ENCODE measurements at regions not wholly inside any gene's neighbourhood (a gene's known extent, or its start where the extent isn't known, plus 50 kb on each side); places are given as distances from the start of the nearest gene placed in this dataset.

DNA sequence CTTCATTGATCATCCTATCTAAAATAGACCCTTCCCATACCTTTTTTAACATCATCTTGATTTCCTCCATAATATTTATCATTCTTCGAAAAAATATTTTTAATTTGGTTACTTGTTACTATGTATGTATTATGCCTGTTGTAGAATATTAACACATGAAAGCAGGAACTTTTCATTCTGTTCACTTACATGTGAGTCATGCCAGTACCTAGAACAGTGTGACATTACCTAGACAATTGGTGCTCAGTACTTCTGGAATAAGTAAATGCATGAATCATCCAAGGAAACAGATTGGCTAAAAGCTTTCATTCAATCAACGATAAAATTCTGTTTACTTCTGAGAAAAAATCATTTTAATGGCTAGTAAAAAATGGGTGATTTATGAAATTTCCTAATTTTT, 76.4 kb downstream of the CXXC4 start:
- no peak for DNase-seq

DNA sequence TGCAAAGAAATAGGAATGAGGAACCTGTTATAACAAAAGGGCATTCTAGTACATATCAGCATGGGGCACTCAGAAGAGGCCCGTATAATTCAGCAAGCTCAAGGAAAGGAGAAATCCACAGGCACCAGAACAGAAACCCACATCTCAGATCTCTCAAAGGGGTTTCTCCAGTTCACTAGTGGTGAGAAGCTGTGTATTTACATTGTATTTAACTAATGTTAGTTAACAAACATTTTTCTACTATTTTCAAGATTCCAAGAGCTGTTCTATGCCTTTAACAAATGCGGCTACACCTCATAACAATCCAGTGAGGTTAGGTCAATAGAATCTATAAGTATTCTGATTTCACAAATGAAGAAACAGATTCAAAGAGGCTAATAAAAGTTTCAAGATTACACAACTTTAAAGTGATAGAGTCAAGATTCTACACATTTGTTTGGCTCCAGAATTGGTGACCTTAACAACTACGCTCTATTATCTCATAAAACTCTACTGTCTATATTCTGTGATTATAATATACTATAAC, 77.3 kb downstream of the CXXC4 start:
- DNase-seq: no peak

DNA sequence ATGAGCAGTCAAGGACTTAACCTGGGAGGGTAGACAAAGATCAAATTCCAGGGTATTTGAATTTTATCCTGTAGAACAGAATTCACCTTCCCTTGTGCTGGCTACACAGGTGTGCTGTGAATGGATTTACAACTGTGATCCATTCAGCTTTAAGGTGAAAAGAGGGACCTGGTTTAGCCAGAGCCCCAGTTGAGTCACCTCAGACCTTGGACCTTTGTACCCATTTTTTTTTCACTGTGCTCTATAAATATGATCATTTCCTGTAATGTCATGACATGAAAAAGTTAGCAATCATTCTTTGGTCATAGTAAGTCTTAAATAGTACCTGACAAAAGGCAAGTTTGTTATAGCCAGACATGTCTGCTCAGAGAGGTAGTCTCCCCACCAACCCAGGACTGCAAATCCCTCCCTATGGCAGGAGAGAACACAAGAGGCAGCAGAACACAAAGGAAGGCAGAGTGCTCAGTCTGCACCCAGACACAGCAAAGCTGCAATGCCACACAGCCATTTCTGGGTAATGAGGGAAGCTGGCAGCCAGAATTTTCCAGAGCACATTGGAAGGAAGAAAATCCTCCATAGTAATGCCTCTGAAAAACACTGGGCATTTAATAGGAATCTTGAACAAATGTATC, 77.9 kb downstream of the CXXC4 start:
- DNase-seq: no peak

DNA sequence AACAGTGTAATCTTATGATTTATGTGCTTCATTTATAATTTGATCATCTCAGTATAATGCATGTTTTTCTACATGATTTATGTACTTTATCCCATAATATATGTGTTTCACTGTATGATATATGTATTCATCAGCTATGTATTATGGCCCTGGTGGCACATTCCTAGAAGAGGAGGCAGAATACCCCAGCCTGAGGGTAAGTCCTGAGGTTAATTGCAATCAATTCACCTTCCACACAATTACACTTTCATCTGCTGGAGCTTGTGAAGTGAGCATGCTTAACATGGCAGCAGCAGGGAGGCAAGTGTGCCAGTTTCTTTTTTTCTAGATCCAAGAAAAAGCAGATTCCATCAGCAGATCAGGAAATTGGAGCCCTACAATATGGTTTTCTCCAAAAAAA, 81.2 kb downstream of the CXXC4 start:
- no peak for DNase-seq

DNA sequence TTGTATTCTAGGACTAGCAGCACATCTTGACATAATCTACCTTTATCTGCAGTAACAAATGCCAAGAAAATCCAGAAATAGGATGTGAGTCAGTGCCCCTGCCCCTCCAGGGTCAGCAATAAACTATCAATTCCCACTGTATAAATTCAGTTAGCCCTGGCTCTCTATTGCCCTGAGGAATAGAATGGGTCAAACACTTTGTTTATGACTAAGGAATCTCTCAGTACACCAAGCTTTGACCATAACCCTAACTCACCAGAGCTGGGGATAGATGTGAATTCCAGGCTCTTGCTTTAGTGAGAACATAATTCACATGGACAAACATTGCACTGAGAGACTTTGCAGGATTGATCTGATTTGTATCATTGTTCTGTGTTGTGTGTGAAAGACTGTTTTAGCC, 82.3 kb downstream of the CXXC4 start:
- no peak for DNase-seq

DNA sequence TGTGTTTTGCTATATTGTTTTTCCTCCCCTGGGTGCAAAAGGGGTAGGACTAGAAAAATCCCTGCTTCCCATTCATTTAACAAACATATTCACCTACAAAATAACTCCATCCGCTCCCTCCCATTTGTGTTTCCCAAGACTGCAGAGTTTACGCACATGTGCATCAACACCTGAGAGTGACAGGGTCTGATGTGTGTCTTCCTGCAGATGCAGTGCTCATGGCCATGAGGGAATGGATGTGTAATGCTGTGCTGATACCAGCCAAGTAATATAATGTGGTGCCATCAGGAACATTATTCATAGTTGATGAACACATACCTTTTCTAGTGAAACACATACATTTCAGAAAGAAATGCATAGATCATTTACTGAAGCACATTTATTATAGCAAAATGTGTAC, 83.2 kb downstream of the CXXC4 start:
- DNase-seq: no peak

- DNase-seq: no peak
Observed at GRCh38 chr4:104408878-104409277, 85.8 kb downstream of the CXXC4 start.

DNA sequence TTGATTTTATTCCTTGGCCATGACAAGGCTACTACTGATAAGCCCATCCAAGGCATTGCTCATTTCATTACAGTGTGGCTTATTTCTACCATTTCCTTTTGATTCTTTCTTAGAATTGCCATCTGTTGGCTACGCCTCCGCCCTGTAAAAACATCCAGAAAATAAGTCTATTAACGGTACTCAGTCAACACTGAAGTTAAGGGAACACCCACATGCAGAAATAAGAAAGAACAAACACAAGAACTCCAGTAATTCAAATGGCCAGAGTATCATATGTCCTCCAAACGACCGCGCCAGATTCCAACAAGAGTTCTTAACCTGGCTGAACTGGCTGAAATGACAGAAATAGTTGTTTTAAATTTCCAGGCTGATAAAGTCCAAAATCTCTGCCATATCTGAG, 90.3 kb downstream of the CXXC4 start:
- DNase-seq: no peak

DNA sequence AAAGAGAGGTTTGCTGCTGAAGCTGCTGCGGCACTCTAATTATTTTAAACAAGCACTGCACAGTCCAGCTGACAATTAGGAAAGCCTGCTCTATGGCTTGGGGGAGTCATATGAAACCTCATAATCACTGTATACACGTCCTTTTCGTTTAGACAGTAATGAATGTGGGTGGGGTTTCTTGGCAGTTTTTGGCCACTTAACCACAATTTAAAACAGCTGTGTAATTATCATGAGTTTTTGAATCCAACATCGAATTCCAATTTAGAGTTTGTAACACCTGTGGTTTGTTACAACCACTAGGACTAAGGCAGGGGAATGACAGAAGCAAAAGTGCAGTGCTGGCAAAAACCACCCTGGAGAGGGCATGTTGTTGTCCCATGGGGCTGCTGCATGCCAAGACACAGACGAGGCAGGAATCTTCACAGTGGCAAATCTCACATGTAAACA, 99.5 kb downstream of the CXXC4 start:
- DNase-seq: no peak

GRCh38 chr4:104394406-104395167, 100.1 kb downstream of the CXXC4 start:
- no peak for DNase-seq

DNA sequence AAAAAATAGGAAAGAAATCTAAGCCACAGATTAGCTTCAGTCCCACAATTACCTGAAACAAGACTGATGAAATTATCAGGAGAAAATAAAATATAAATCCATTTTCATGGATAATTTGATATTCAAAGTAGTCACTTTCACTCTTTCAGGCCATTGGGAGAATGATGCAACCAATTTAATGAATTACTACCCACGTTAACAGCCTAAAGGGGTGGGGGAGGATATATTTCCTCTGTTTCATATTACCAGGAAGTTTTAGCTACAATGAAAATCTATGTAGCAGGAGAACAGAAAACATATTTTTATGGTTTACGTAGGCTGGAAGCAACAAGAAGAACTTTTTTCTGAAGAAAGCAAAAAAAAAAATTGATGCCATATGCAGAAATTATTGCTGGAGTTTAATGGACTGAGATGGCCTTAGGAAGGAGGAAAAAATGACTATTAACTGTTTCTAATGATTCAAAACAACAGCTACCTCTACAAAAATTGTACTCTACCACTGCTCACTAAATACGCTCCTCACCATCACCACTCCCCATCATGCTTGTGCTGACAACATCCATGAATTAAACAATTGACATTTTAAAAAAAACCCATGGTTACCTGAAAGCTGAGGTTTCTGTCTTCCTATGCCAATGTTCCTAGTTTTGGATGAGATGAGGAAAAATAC, 100.9 kb downstream of the CXXC4 start:
- DNase-seq: no peak

DNA sequence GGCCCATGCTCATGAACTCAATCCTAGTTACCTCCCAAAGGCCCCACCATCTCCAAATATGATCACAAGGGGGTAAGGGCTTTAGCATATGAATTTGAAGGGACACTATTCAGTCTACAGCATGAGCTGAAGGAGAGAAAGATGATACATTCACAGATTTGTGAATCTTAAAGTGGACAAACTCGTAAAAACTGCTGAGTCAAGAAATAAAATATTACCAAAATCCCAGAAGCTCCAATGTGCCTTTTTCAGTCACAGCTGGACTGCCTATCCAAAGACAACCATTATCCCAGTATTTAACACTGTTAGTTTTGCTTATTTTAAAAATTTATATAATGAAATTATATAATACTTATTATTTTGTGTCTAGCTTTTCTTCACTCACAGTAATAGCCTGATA, 109.0 kb downstream of the CXXC4 start:
- no peak for DNase-seq

DNA sequence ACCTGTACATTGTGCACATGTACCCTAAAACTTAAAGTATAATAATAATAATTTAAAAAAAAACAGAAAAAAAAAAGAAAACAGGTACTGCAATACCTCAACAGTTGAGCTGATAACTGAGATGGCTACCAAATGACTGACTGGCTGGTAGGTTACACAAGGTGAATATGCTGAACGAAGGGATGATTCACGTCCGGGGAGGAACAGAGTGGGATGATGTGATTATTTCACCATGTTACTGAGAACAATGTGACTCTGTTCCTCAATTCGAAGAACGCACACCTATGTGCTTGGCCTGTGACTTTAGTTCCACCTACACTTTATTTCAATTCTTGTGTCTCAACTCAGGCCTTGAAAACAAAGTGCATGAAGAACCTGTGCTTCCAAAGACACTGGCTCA, 111.7 kb downstream of the CXXC4 start:
- DNase-seq: no peak

DNA sequence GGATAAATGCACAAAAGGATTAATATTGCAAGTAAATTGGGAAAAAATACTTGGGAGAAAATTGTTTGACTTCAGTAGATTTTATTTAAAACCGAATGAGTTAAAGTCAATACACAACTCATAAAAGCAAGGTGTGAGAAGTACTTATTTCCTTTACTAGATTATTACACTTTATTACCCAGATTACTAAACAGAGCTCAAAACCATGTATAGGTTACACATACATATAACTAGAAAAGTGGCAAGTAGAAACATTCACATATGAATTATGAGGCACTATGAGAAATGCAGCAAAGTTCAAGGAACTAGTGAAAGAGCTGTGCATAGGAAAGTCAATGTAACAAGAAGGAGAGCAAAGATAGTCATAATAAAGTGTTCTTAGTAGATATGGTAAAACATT, 113.0 kb downstream of the CXXC4 start:
- DNase-seq: no peak

DNA sequence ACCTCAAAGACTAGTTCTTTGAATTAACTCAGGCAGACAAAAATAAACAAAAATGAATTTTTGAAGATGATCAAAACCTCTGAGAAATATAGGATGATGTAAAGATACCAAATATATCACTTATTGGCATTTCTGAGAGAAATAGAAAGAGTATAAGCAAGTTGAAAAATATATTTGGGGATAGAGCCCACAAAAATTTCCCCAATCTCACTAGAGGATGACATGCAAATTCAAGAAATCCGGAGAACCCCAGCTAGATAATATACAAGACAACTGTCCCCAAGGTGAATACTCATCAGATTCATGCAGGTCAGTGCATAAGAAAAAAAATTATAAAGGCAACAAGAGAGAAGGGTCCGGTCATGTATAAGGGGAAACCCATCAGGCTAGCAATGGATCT, 129.1 kb downstream of the CXXC4 start:
- no peak for DNase-seq

- DNase-seq: no peak
Observed at GRCh38 chr4:104353481-104353880, 141.2 kb downstream of the CXXC4 start.

- DNase-seq: no peak
Observed at GRCh38 chr4:104352211-104352610, 142.5 kb downstream of the CXXC4 start.

- DNase-seq: no peak
Observed at GRCh38 chr4:104351706-104352105, 143.0 kb downstream of the CXXC4 start.

GRCh38 chr4:104345598-104346242, 149.0 kb downstream of the CXXC4 start:
- DNase-seq: no peak

- no peak for DNase-seq
Observed at GRCh38 chr4:104344342-104344980, 150.2 kb downstream of the CXXC4 start.

DNA sequence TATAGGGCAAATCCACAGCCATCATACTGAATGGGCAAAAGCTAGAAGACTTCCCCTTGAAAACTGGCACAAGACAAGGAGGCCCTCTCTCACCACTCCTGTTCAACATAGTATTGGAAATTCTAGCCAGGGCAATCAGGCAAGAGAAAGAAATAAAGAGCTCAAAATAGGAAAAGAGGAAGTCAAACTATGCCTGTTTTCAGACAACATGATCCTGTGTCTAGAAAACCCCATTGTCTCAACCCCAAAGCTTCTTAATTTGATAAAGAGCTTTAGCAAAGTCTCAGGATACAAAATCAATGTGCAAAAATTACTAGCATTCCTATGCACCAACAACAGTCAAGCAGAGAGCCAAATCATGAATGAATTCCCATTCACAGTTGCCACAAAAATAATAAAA, 160.3 kb downstream of the CXXC4 start:
- no peak for DNase-seq

DNA sequence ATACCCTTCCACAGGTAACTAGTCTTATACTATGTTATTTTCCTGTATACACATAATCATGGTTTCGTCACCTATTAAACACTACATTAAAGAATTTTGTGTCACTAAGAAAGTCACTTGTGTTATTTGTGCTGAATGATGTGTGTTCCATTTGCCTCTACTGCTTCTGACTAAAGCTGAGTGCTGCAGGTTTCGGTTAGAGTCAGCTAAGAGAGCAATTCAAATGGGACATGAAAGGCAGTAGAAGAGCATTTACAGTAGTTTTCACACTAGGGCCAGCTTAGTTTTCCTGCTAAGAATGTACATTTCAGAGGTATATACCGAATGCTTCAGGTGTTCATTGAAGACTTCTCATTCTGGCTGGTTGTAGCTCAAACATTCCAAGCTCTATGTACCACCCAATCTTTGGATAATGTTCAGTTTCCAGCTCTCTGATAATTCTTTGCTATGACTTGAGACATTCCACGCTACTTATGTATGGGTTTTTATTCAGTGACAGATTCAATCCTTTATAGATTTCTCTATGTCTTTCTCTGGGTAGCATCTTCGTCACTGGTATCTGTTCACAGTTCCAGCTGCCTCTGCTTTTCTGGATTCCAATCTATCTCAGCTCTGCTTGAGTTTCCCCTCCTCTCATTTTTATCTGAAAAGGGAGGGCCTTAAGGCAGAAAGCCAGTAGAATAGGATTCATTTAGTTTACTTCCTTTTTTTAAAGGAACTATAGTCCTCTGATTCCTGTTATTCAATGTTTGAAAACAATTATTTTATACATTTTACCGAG, 164.4 kb downstream of the CXXC4 start:
- no peak for DNase-seq
